NCI-H748 (cell line): ENCODE measurements at regions not wholly inside any gene's neighbourhood (a gene's known extent, or its start where the extent isn't known, plus 50 kb on each side); places are given as distances from the start of the nearest gene placed in this dataset.

Experiments
- DNase-seq: peaks from one replicate; lab custom pipeline; 2025; ENCODE audit not compliant: unreplicated experiment; lab: John Stamatoyannopoulos, UW

DNA sequence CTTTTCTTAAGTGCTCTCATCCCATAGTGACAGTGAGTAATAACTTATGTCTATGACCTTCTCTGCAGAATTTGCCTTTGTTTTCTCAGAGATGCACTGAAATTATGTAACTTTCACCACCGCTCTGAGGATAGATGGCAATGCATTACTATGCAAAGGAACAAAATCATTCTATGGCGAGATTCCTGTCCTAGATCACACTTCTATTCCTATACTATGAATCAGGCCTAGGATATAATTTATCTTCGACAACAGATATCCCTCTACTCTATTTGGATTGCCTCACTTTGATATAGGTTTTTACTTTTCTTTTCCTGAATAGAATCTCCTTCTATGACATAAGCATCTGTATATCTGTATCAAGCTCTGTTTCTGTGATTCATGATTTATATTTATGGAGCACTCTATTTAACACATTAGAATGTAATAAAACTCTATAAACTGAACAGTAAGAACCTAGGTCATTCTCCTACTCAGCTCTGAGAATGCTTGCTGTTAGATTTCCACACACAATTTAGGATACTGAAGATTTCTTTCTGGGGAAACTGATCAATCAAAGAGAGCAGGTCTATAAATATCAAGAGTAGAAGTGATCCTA is 1082.3 kb upstream of the ADGRL3 start:
- DNase-seq = no peak

DNA sequence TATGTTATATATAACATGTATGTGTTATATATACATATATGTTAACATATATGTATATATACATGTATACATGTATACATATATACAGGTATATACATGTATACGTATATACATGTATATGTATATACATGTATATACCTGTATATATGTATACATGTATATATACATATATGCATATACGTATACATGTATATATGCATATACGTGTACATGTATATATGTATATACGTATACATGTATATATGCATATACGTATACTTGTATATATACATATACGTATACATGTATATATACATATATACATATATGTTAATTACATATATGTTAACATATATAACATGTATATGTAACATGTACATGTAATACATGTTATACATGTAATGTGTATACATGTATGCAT is 1077.3 kb upstream of the ADGRL3 start:
- DNase-seq = no peak

- no peak for DNase-seq
These were observed 1071.2 kb upstream of the ADGRL3 start for GRCh38 chr4:60128888-60129287.

DNA sequence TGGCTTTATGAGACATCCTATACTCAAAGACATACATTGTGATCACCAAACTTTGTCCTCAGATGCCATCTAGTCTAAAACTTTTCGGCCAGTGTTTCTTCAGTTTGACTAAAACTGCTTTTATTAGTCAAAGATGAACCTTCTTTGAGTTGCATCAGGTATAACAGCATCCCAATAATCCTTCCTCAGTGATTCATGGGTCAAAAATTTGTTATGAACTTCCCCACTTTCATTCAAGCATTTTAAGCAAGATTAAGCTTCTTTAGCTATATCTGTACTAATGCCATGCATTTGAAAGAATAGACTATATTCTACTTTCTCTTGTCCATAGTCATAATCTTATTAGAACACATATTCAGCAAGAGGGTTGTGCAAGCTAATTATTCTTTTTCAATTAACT is 1070.4 kb upstream of the ADGRL3 start:
- no peak for DNase-seq

DNA sequence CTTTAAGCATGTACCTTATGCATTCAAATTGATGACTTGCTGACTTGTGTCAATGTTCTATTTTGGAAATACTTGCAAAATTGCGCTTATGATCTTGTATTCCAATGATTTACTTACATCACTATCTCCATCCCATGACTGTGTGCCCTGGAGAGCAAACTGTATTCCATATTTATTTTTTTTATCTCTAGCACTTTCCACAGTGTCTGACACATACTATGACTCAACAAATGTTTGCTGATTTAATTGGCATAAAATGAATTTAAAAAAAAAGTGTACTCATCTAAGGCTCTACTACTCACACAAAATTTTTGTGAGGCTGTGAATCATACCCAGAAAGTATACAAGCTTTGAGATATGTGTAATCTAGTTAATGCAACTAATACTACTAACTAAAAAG is 1066.8 kb upstream of the ADGRL3 start:
- no peak for DNase-seq

GRCh38 chr4:60134099-60134498 is 1066.0 kb upstream of the ADGRL3 start:
- DNase-seq = no peak

GRCh38 chr4:60155088-60155487 is 1045.0 kb upstream of the ADGRL3 start:
- DNase-seq = no peak

GRCh38 chr4:60173103-60173502 is 1027.0 kb upstream of the ADGRL3 start:
- DNase-seq = no peak

DNA sequence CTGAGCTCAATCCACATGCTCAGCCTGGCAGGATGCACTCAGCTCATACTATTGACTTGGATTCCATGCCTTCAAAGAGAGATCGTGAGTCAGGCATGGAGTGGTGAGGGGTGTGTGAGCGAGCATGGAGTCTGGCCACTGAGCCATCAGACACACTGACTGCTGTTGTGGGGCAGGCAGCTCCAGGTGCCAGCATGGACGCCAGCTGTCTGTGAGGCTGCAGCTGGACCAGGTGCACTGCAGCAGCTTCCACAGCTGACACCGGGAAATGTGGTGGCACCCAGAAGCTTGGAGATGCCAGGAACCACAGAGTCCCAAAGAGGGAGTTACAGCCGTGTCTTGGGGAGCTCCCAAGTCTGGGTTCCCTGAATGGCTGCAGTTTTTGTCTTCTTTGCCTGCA is 1026.4 kb upstream of the ADGRL3 start:
- no peak for DNase-seq

DNA sequence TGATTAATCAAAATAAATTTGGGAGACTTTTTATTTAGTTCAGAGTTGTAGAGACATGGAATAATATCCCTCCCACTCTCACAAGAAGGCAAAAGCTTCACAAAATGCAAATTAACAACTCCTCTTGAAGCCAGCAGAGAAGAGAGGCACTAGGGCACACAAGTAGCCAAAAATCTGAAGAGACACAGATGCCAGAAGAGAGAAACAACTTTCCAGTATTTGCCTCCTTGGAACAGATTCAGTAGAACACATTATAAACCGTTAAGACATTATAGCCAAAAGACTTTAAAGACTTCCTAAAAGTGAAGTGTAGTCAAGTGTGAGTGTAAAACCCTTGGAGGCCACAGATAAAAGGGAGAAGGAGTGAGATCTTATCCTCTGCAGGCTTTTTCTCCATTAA is 1024.9 kb upstream of the ADGRL3 start:
- DNase-seq = no peak

DNA sequence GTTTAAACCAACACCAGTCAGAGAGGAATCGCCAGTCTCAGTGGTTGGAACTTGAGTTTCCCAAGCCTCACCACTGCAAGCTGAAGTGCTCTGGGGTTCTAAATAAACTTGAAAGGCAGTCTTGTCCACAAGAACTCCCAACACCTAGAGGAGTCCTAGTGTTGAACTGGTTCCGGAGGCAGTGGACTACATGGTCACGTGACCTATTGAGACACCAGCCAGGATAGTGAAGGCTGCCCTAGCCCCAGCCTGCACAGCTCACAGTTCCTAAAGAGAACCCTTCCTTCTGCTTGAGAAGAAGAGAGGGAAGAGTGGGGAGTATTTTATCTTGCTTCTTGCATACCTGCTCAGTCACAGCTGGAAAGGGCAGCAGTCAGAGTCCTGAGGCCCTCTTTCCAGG is 1012.7 kb upstream of the ADGRL3 start:
- DNase-seq = no peak

- no peak for DNase-seq
These were observed 1010.8 kb upstream of the ADGRL3 start for GRCh38 chr4:60189286-60189685.

DNA sequence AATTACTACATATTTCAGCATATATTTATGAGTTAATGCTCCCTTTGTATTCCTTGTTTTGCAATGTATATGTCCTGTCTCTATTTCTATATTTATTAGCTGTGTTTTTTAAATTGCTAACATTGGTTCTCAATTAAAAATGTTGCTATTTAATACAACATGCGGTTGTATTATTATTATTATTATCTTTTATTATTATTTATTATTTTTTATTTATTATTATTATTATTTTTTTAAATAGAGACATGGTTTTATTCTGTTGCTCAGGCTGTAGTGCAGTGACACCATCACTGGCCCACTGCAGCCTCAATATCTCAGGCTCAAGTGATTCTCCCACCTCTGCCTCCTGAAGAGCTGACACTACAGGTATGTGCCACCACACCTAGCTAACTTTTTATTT is 1005.9 kb upstream of the ADGRL3 start:
- no peak for DNase-seq

DNA sequence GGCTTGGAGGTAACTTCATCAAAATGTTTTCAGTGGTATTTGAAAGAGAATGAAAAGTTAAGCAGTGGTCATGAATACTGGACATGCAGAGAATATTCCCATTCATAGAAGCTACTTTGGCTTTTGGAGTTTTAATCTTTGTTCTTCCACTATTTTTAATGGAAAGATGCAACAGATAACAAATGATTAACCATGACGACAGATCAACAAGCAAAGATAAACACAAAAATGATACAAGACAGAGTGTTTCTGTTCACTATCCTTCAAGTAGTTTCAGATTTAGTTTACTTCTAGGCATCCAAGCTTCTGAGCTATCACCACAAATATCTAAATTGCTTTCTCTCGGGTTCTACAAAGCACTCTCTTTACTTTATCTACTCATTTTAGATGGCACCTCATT is 1004.9 kb upstream of the ADGRL3 start:
- no peak for DNase-seq

GRCh38 chr4:60201052-60201673 is 999.0 kb upstream of the ADGRL3 start:
- peak; percentile 23 for DNase-seq

DNA sequence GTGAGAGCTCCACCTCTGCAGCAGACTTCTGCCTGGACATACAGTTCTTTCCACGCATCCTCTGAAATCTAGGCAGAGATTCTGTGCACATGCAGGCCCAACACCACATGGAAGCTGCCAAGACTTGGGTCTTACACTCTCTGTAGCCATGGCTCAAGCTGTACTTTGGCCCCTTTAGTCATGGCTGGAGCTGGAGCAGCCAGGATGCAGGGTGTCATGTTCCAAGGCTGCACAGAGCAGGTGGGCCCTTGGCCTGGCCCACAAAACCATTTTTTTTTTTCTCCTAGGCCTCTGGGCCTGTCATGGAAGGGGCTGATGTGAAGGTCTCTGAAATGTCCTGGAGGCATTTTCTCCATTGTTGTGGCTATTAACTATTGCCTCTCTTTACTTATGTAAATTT is 990.5 kb upstream of the ADGRL3 start:
- DNase-seq = no peak

DNA sequence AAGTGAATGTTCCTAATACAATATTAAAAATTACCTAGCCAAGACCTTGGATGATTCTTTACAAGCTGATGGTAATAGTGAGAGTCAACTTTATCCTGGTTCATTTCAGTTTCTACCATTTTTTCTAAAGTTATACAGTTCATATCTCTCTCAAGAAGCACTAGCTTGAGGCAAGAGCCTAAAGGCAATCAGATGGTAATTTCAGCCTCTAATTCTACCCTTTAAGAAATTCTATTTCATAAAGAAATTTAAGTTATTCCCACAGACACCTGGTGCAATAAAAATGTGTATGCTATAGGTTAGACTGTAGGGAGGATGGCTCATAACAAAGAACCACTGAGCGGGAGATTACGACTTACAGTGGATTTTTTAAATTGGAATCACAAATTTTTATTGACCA is 984.2 kb upstream of the ADGRL3 start:
- no peak for DNase-seq

- DNase-seq = no peak
These were observed 983.4 kb upstream of the ADGRL3 start for GRCh38 chr4:60216752-60217151.

DNA sequence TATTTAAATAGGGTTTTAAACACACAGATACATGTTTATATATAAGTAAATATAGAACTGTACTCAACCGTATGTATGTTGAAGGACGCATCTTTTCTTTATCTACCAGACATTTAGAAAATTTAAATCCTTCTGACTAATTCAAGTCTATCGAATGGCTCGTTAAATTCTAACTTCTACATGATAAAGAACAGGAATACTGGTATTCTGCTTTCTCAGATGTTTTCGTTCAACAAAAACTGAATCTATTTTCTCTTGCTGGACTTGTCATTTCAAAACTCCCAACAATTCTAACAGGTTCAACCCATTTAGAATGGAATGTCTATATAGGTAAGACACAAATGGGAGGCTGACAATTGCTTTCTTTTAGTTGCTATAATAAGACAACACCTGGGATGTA is 978.3 kb upstream of the ADGRL3 start:
- DNase-seq = no peak

DNA sequence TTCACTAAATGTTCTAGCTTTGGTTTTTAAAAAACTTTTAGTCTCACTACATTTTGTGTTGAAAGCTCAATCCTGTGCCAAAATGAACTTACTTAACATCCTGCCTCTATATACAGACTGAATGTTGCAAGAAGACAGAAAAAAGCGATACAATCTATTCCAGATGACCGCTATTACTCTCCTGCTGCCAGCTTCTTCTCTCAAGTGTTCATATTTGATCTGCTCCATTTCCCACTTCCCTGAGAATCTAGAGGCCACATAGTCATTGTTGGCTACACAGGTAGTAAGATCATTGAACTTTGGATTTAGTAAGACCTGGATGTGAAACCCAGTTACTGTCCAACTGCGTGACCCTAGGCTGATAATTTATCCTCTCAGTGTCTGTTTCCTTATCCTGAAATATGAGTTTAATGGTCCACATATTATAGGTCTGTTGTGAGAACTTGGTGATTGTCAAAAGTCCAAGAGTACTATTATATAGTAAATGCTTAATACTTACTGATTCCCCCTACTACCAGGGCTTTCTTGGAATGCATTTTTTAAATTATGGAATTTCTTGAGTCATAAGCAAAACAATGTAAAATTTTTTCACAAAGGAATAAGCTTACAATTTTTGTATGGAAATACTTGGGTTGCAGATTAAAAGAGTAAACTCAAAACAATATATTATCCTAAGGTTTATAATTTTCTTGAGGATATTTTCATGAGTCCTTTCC is 976.8 kb upstream of the ADGRL3 start:
- DNase-seq = no peak

GRCh38 chr4:60241866-60242265 is 958.3 kb upstream of the ADGRL3 start:
- DNase-seq = peak; percentile 1

DNA sequence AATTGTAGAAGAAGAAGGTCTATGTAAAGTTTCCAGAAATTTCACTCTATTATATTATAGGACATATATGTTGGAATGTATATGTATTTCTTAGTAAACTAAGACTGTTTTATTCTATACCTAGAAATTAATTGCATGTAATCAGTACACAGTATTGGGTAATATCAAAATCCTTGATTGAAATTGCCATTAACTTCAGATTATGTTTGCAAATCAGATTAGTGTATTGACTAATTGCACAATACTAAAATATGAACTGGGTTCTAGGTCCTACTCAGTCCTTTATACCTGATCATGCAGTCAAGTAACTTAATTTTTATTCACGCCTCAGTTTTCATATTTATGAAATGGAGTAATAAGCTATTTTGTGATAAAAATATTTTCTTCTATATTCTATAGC is 950.3 kb upstream of the ADGRL3 start:
- no peak for DNase-seq

DNA sequence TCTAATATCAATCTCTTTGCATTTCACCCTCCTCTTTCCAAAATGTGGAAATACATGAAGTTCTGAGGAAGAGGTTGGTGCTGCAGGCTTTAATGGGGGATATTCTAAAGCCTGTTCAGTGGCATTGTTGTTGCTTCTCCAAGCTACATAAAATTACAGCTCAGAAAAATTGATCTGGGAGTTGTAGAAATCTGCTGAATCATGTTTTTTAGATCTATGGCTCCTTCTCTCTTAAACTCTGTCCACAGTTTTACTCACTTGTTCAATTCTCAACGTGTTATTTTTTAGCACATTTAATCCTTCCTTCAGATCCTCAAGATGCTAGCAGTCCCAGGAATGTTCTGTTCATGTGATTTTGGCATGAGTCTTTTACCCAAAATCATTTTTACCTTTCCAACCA is 949.5 kb upstream of the ADGRL3 start:
- DNase-seq = no peak
